ENCODE measurements at regions not wholly inside any gene's neighbourhood (a gene's known extent, or its start where the extent isn't known, plus 50 kb on each side); places are given as distances from the start of the nearest gene placed in this dataset.

DNA sequence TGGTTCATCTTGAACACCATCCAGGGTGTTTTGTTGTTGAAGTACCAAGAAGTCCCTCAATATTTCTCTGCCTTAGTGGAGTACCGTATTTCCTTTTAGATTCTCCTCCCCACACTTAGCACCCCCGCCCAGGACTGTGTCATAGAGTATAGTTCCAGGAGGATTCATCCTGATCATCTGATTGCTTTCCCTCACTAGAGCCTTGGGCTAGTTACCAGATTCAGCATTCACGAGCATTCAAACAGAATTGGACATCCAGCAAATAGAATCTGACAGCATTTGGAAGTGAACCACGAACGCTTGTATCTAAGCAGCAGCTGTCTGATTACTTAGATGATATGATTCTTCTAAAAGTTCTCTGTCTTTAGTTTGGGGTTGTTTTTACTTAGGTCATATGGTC lies 248.1 kb upstream of the TAS2R1 start:
- WGBS, 2 experiments (ENCODE audit: extremely low coverage in 1 of 2, insufficient coverage in 1 of 2, insufficient read length in 1 of 2, insufficient replicate concordance in 2 of 2, low coverage in 1 of 2, low lambda C conversion rate in 2 of 2, missing lambda C conversion rate in 1 of 2) = 90% methylated on average over 5 of the region's 5 CpGs; no CpG with 5 or more reads in 1 of the 2 experiments
- TF ChIP-seq SRF (IDR thresholded peaks at IDR 0.05; ENCODE audit: low read depth, low read length) (no peak), CEBPB (IDR thresholded peaks at IDR 0.05; ENCODE audit: low read depth, low read length) (no peak), MAFK (IDR thresholded peaks at IDR 0.05; ENCODE audit: low read depth, low read length) (no peak), EP300 (IDR thresholded peaks at IDR 0.05; ENCODE audit: borderline replicate concordance in 1 of 2, low read depth in 2 of 2, low read length in 2 of 2) (no peak)
- TF ChIP-seq, protein P1, sequence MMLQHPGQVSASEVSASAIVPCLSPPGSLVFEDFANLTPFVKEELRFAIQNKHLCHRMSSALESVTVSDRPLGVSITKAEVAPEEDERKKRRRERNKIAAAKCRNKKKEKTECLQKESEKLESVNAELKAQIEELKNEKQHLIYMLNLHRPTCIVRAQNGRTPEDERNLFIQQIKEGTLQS (IDR thresholded peaks at IDR 0.05; ENCODE audit: insufficient read depth, low read depth, low read length) = no peak

More for the DNA sequence above, 248.1 kb upstream of the TAS2R1 start:
- Histone ChIP-seq H3K14ac (ENCODE audit: insufficient read length) (no peak overlapping the region), H3K18ac (ENCODE audit: extremely low read depth, low read length) (no peak overlapping the region), H2BK15ac (ENCODE audit: low read length) (no peak overlapping the region), H3K4me3 (ENCODE audit: extremely low read depth in 1 of 4, insufficient read depth in 2 of 4, low read depth in 3 of 4, low read length in 4 of 4) (no peak overlapping the region), H3K79me1 (ENCODE audit: low read depth, low read length) (no peaks in the 10 kb centered on the region), H4K5ac (ENCODE audit: insufficient read length, low read depth, low read length) (no peak overlapping the region), H2AK5ac (ENCODE audit: low read depth, low read length) (no peak overlapping the region), H3K27ac (ENCODE audit: low read depth, low read length) (no peak overlapping the region), H3K36me3 (ENCODE audit: control insufficient read depth in 2 of 4, insufficient read depth in 4 of 4, low read length in 3 of 4) (no peaks in the 10 kb centered on the region), H3K9ac (replicated peaks in 1 of 4; ENCODE audit: extremely low read depth in 1 of 4, low read depth in 3 of 4, low read length in 3 of 4) (no peak overlapping the region), H4K8ac (ENCODE audit: extremely low read depth, insufficient read depth, low read length) (no peak overlapping the region), H3K4me1 (replicated peaks in 1 of 4; ENCODE audit: control insufficient read depth in 3 of 4, insufficient read depth in 4 of 4, low read length in 3 of 4) (no peaks in the 10 kb centered on the region), H3K4ac (replicated peaks; ENCODE audit: insufficient read length, low read depth, low read length) (no peak overlapping the region), H3K23me2 (ENCODE audit: low read depth, low read length) (no peaks in the 10 kb centered on the region), H3K79me2 (ENCODE audit: control insufficient read depth in 1 of 2, insufficient read depth in 2 of 2, low read length in 2 of 2) (no peaks in the 10 kb centered on the region), H3K9me3 (ENCODE audit: insufficient read depth in 2 of 2, low read depth in 1 of 2, low read length in 1 of 2) (0 out of 4 replicates have a peak, but pooled peaks cover 0 to under 1% of the 10 kb centered on the region in 2 experiments), H2BK20ac (ENCODE audit: low read length) (no peak overlapping the region), H3K4me2 (ENCODE audit: insufficient read depth in 1 of 2, low read depth in 2 of 2, low read length in 2 of 2) (no peak overlapping the region), H2BK120ac (replicated peaks; ENCODE audit: low read depth, low read length) (no peak overlapping the region), H3K56ac (replicated peaks; ENCODE audit: insufficient read length, low read depth, low read length) (no peak overlapping the region), H3K23ac (ENCODE audit: insufficient read length) (no peak overlapping the region), H2BK5ac (ENCODE audit: low read depth, low read length) (no peak overlapping the region), H3K27me3 (replicated peaks in 1 of 4; ENCODE audit: control insufficient read depth in 3 of 4, extremely low read depth in 1 of 4, insufficient read depth in 3 of 4, low read length in 3 of 4) (no peaks in the 10 kb centered on the region), H2AFZ (ENCODE audit: low read length) (no peak overlapping the region), H4K20me1 (replicated peaks in 1 of 2; ENCODE audit: control insufficient read depth in 1 of 2, insufficient read depth in 2 of 2, low read length in 2 of 2) (no peaks in the 10 kb centered on the region), H2BK12ac (ENCODE audit: low read depth, low read length) (no peak overlapping the region), H4K91ac (replicated peaks; ENCODE audit: insufficient read length, low read length) (no peak overlapping the region)
- POLR2A ChIA-PET (ENCODE audit: partially characterized antibody) = no interaction called here
- DNase-seq (ENCODE audit: low read depth in 1 of 2, low spot score in 2 of 2) = no peak
- CTCF ChIA-PET (ENCODE audit: partially characterized antibody) = interaction anchor here (1.3 to 2.8 kb wide), 2 partner anchors 21 to 95 kb away, joined by 3 to 9 read pairs; no protein-coding TSS in a partner anchor
- FAIRE-seq = no peak
